Heart left ventricle (tissue), 16 donors: ENCODE measurements at regions not wholly inside any gene's neighbourhood (a gene's known extent, or its start where the extent isn't known, plus 50 kb on each side); places are given as distances from the start of the nearest gene placed in this dataset.

Experiments used
- ATAC-seq, 4 donors: fragments of 200-7000 bp; cut with Tn5 transposase; one replicate each; pipeline ENCODE4 v1.9.1; 2020 to 2022; ENCODE audit warnings: moderate library complexity in 4 of 4, mild to moderate bottlenecking in 3 of 4, moderate number of reproducible peaks in 1 of 4
- DNase-seq, 5 donors: peaks; one replicate each; pipeline ENCODE4 v3.0.0-alpha.2; 2020
- H3K27ac ChIP-seq, 12 donors: fragments of 200-600 bp; sonication (generic) in 4 of 12; one replicate each; pipeline versions ENCODE4 v1.5.0 to v1.8.0; 2016 to 2022; ENCODE audit warnings: mild to moderate bottlenecking in 2 of 12
- H3K27me3 ChIP-seq, 9 donors: fragments of 200-600 bp; sonication (generic) in 2 of 9; one replicate each; pipeline versions ENCODE4 v1.5.1 to v1.8.0; 2016 to 2022; ENCODE audit warnings: mild to moderate bottlenecking in 3 of 9
- H3K36me3 ChIP-seq, 9 donors: fragments of 200-600 bp; sonication (generic) in 2 of 9; one replicate each; pipeline versions ENCODE4 v1.5.0 to v1.8.0; 2018 to 2022; ENCODE audit warnings: mild to moderate bottlenecking in 2 of 9
- H3K4me1 ChIP-seq, 12 donors: fragments of 200-600 bp; sonication (generic) in 4 of 12; one replicate each; pipeline versions ENCODE4 v1.5.0 to v1.8.0; 2016 to 2022; ENCODE audit warnings: mild to moderate bottlenecking in 3 of 12
- H3K4me3 ChIP-seq, 12 donors: fragments of 200-600 bp; sonication (generic) in 4 of 12; one replicate each; pipeline versions ENCODE4 v1.5.0 to v1.8.0; 2017 to 2022; ENCODE audit warnings: mild to moderate bottlenecking in 9 of 12, moderate library complexity in 4 of 12
- H3K9me3 ChIP-seq, 12 donors: fragments of 200-600 bp; sonication (generic) in 4 of 12; one replicate each; pipeline versions ENCODE4 v1.5.0 to v1.8.0; 2016 to 2022; ENCODE audit warnings: mild to moderate bottlenecking in 1 of 12
- CTCF ChIP-seq, 12 donors: fragments of 200-600 bp; sonication (generic) in 4 of 12; IDR thresholded peaks; one replicate each; pipeline versions ENCODE4 v1.5.0 to v1.8.0; 2018 to 2022; ENCODE audit warnings: antibody characterized with exemption in 12 of 12, mild to moderate bottlenecking in 5 of 12
- POLR2A ChIP-seq, 2 donors: fragments of 450-650 bp; IDR thresholded peaks; one replicate each; pipeline ENCODE4 v1.6.1; 2017; ENCODE audit warnings: antibody characterized with exemption in 2 of 2, mild to moderate bottlenecking in 2 of 2, moderate library complexity in 2 of 2
- WGBS, 4 donors: extraction: QIAGEN DNeasy Blood & Tissue Kit in 2 of 4; methylation state at CpG; one replicate each; pipeline versions ENCODE4 v1.1.5 to v1.1.7; 2013 to 2018; 5-methylcytosine and 5-hydroxymethylcytosine counted together
- intact Hi-C, 10 donors: fragments of 100-400 bp; cut with DNase I; formaldehyde crosslinking; loops; one replicate each; pipeline versions ENCODE4 v1.11.1 to v1.14.2; 2022
- donor health status: ischemic (EF 13 %, LVEDD 7.1; RV severe dilation, severe dysfunction).
- donor health status: healthy with polysubstance abuse.
- donor health status: DM: no; HTN: yes; CAD: no.
- donor health status: DM: no; HTN: no; CAD: no.
- donor health status: ischemic (EF 25% LVEDD 6.9; RV normal size, moderate dysfunction).
- donor health status: ischemic (EF 25% LVEDD 5.7; RV mildly dilated, moderate dysfunction).
- donor health status: healthy.
- donor health status: DM: yes; HTN: yes; CAD: no.
- donor health status: ischemic (EF 35%, LVEDD 5.7; RV mildly dilated, moderate dysfunction).
- donor health status: nonischemic (EF 11% LVEDD 7.7; RV severe dilation, severe dysfunction).
- donor health status: DM: yes; HTN: yes; CAD: no.
- donor health status: PGD.
- donor health status: ischemic (EF 29% LVEDD 5.4; RV normal size, mild dysfunction).
- donor health status: nonischemic (EF 23%, LVEDD 6.1; RV moderate dilation, normal function).

GRCh38 chr6:113739041-113739655 lies 118.0 kb upstream of the MARCKS start:
- peaks cover 0 to 12% (median 0%) of the 10 kb centered on the region in 12 donors for H3K4me1 ChIP-seq
- H3K36me3 ChIP-seq = no peaks in the 10 kb centered on the region
- DNase-seq (no peak), ATAC-seq (no peak)
- TF ChIP-seq POLR2A (IDR thresholded peaks at IDR 0.05) = no peak
- no peak for TF ChIP-seq CTCF (IDR thresholded peaks at IDR 0.05)
- H3K27ac ChIP-seq = no peak overlapping the region
- H3K9me3 ChIP-seq = no peaks in the 10 kb centered on the region
- WGBS, 4 donors = 92 to 95% (median 93%) methylated on average over 4 of the region's 4 CpGs
- no peaks in the 10 kb centered on the region for H3K27me3 ChIP-seq
- H3K4me3 ChIP-seq = no peak overlapping the region
- intact Hi-C loops = loop anchor here in 4 of 10 donors (10.0 kb wide), 2 partner anchors 116 to 324 kb away; partner anchors contain the start of gene MARCKS (in 3 of the 4)

GRCh38 chr6:113741651-113742050 lies 115.5 kb upstream of the MARCKS start:
- DNase-seq = no peak
- Histone ChIP-seq H3K9me3 (no peaks in the 10 kb centered on the region), H3K4me1 (peaks cover 0 to 8% (median 0%) of the 10 kb centered on the region in 12 donors), H3K27me3 (no peaks in the 10 kb centered on the region), H3K36me3 (no peaks in the 10 kb centered on the region), H3K4me3 (no peak overlapping the region), H3K27ac (no peak overlapping the region)
- no peak for TF ChIP-seq CTCF (IDR thresholded peaks at IDR 0.05)
- TF ChIP-seq POLR2A (IDR thresholded peaks at IDR 0.05) = no peak
- no peak for ATAC-seq
- intact Hi-C loops = no loop called here

- Histone ChIP-seq H3K4me1 (peaks cover 0 to 8% (median 0%) of the 10 kb centered on the region in 12 donors), H3K4me3 (no peak overlapping the region), H3K9me3 (no peaks in the 10 kb centered on the region), H3K36me3 (no peaks in the 10 kb centered on the region), H3K27me3 (no peaks in the 10 kb centered on the region), H3K27ac (no peak overlapping the region)
- no peak for TF ChIP-seq POLR2A (IDR thresholded peaks at IDR 0.05)
- TF ChIP-seq CTCF (IDR thresholded peaks at IDR 0.05) = no peak
- 46 to 64% (median 51%) methylated on average over 4 of the region's 4 CpGs for WGBS, 4 donors
- ATAC-seq (peak in 1 of 4 donors; percentile 67), DNase-seq (no peak)
- intact Hi-C loops = no loop called here
Measured at GRCh38 chr6:113742342-113742741, 114.8 kb upstream of the MARCKS start.

GRCh38 chr6:113744861-113745260 lies 112.3 kb upstream of the MARCKS start:
- H3K4me3 ChIP-seq = no peak overlapping the region
- intact Hi-C loops = no loop called here
- TF ChIP-seq CTCF (IDR thresholded peaks at IDR 0.05) (no peak), POLR2A (IDR thresholded peaks at IDR 0.05) (no peak)
- H3K9me3 ChIP-seq = no peaks in the 10 kb centered on the region
- H3K27ac ChIP-seq = no peak overlapping the region
- no peaks in the 10 kb centered on the region for H3K27me3 ChIP-seq
- H3K36me3 ChIP-seq = no peaks in the 10 kb centered on the region
- ATAC-seq = no peak
- no peak for DNase-seq
- peaks cover 0 to 8% (median 0%) of the 10 kb centered on the region in 12 donors for H3K4me1 ChIP-seq
- WGBS, 4 donors = 72 to 79% (median 75%) methylated on average over 3 of the region's 3 CpGs
